GM23338 (cell line): ENCODE measurements at regions not wholly inside any gene's neighbourhood (a gene's known extent, or its start where the extent isn't known, plus 50 kb on each side); places are given as distances from the start of the nearest gene placed in this dataset.

ENCODE experiments used
- ATAC-seq: fragments of 200-7000 bp; cut with Tn5 transposase; 3 replicates; pipeline ENCODE4 v1.9.1; 2020
- DNase-seq: peaks from one replicate; pipeline ENCODE4 v3.0.0-alpha.2; 2015; ENCODE audit warnings: low spot score
- H2AFZ ChIP-seq: fragments of 200-600 bp; sonication (generic); 2 replicates; pipeline ENCODE4 v1.8.0; 2016; ENCODE audit warnings: antibody characterized with exemption, mild to moderate bottlenecking, moderate library complexity
- H3F3A ChIP-seq: fragments of 200-600 bp; sonication (generic); replicated peaks from 2 replicates; pipeline ENCODE4 v1.8.0; 2017; ENCODE audit warnings: antibody characterized with exemption, mixed run types, low read depth
- H3K27ac ChIP-seq: fragments of 200-600 bp; sonication (generic); 2 replicates; pipeline ENCODE4 v1.6.1; 2016; ENCODE audit warnings: low read depth
- H3K27me3 ChIP-seq: fragments of 200-600 bp; sonication (generic); 2 replicates; pipeline ENCODE4 v1.8.0; 2016; ENCODE audit warnings: mild to moderate bottlenecking, mixed run types, moderate library complexity; ENCODE audit not compliant: insufficient read depth
- H3K36me3 ChIP-seq: fragments of 200-600 bp; sonication (generic); 2 replicates; pipeline ENCODE4 v1.8.0; 2016; ENCODE audit warnings: mild to moderate bottlenecking; ENCODE audit not compliant: insufficient read depth
- H3K4me1 ChIP-seq: fragments of 200-600 bp; sonication (generic); 2 replicates; pipeline ENCODE4 v1.8.0; 2016; ENCODE audit warnings: mild to moderate bottlenecking, moderate library complexity; ENCODE audit not compliant: insufficient read depth
- H3K4me2 ChIP-seq: fragments of 200-600 bp; sonication (generic); 2 replicates; pipeline ENCODE4 v1.7.1; 2017; ENCODE audit warnings: mixed run types
- H3K4me3 ChIP-seq: fragments of 200-600 bp; sonication (generic); 2 replicates; pipeline ENCODE4 v1.6.1; 2016; ENCODE audit warnings: mixed run types
- H3K79me2 ChIP-seq: fragments of 200-600 bp; sonication (generic); replicated peaks from 2 replicates; pipeline ENCODE4 v1.8.0; 2017; ENCODE audit warnings: mild to moderate bottlenecking; ENCODE audit not compliant: insufficient read depth
- H3K9me2 ChIP-seq: fragments of 200-600 bp; sonication (generic); 2 replicates; pipeline ENCODE4 v1.8.0; 2017; ENCODE audit not compliant: insufficient read depth
- H4K20me1 ChIP-seq: fragments of 200-600 bp; sonication (generic); replicated peaks from 2 replicates; pipeline ENCODE4 v1.8.0; 2017; ENCODE audit warnings: mild to moderate bottlenecking; ENCODE audit not compliant: insufficient read depth
- H3K27ac Mint-ChIP-seq: 2 replicates; pipeline ENCODE4 v1.8.0; 2020; ENCODE audit warnings: inconsistent platforms, mild to moderate bottlenecking, moderate library complexity, mixed read lengths
- H3K27me3 Mint-ChIP-seq: 3 replicates; pipeline ENCODE4 v1.8.0; 2022; ENCODE audit warnings: low read depth, mild to moderate bottlenecking, moderate library complexity, mixed read lengths, inconsistent platforms; ENCODE audit not compliant: insufficient read depth, poor library complexity
- H3K36me3 Mint-ChIP-seq: 3 replicates; pipeline ENCODE4 v1.8.0; 2021; ENCODE audit warnings: low read depth, mild to moderate bottlenecking, inconsistent platforms, moderate library complexity, mixed read lengths
- H3K4me1 Mint-ChIP-seq: 3 replicates; pipeline ENCODE4 v1.8.0; 2020; ENCODE audit warnings: mild to moderate bottlenecking, inconsistent platforms, mixed read lengths
- H3K4me3 Mint-ChIP-seq: 3 replicates; pipeline ENCODE4 v1.8.0; 2021; ENCODE audit warnings: moderate library complexity, mild to moderate bottlenecking, inconsistent platforms, mixed read lengths
- H3K9me3 Mint-ChIP-seq: 3 replicates; pipeline ENCODE4 v1.8.0; 2020; ENCODE audit warnings: moderate library complexity, mild to moderate bottlenecking, inconsistent platforms, mixed read lengths
- EZH2phosphoT487 ChIP-seq: fragments of 200-600 bp; sonication (generic); IDR thresholded peaks from one replicate; pipeline ENCODE4 v1.8.1; 2018; ENCODE audit warnings: antibody characterized with exemption; ENCODE audit not compliant: unreplicated experiment
- JUNB ChIP-seq: IDR thresholded peaks from one replicate; pipeline ENCODE4 v1.6.1; 2016; ENCODE audit warnings: antibody characterized with exemption; ENCODE audit not compliant: unreplicated experiment
- POLR2AphosphoS5 ChIP-seq: IDR thresholded peaks from 2 replicates; pipeline ENCODE4 v1.6.1; 2016; ENCODE audit warnings: antibody characterized with exemption, low read depth
- ZNF114 ChIP-seq: fragments of 250-450 bp; sonication (Bioruptor Pico); IDR thresholded peaks from 2 replicates; pipeline ENCODE4 v1.5.0; 2020; ENCODE audit warnings: mild to moderate bottlenecking, moderate library complexity
- ZNF331 ChIP-seq: fragments of 250-450 bp; sonication (Bioruptor Pico); IDR thresholded peaks from 2 replicates; pipeline ENCODE4 v1.5.0; 2020; ENCODE audit warnings: low read depth, mild to moderate bottlenecking, moderate library complexity
- TF ChIP-seq, protein P1 (sequence below), 2 experiments: fragments of 200-600 bp in 1 of 2; sonication (generic) in 1 of 2; conservative IDR thresholded peaks; 2 replicates each; pipeline versions ENCODE4 v1.5.1 to v1.6.1; 2016 to 2017; ENCODE audit warnings: antibody characterized with exemption in 2 of 2, low read depth in 2 of 2, mild to moderate bottlenecking in 2 of 2, moderate library complexity in 1 of 2
- TF ChIP-seq, protein P2 (sequence below): IDR thresholded peaks from one replicate; pipeline ENCODE4 v1.6.1; 2018; ENCODE audit warnings: antibody characterized with exemption; ENCODE audit not compliant: unreplicated experiment
- TF ChIP-seq, protein P3 (sequence below): fragments of 250-450 bp; sonication (Bioruptor Pico); IDR thresholded peaks from 2 replicates; pipeline ENCODE4 v1.5.0; 2020; ENCODE audit warnings: mild to moderate bottlenecking, moderate library complexity

DNA sequence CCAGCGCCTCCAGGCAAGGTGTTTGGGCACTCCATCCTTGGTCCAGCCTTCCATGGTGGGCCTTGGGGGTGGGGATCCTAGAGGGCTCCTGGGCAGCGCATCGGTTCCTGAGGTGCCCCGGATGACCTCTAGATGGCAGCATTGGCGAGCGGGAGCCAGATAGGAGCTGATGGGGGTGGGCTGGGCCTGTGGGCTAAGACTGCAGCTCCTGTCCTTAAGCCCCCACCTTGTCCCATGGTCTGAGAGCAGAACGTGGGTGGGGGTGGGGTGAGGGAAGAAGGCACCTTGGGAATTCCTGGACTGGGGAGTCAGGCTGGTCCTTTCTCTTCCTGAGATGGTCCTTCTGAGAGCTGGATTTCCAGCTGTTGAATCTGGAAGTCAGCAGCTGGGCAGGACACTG is 93.4 kb upstream of the CSF3R start:
- H3K9me3 Mint-ChIP-seq, result no peaks in the 10 kb centered on the region
- H3K4me2 ChIP-seq, result peak overlapping the region; percentile 66; the same call in 1 of the 2 replicates
- no peak overlapping the region for H3K4me3 ChIP-seq
- no peaks in the 10 kb centered on the region for H3F3A ChIP-seq
- H3K27ac ChIP-seq, result no peak overlapping the region
- no peaks in the 10 kb centered on the region for H3K36me3 Mint-ChIP-seq
- no peaks in the 10 kb centered on the region for H3K36me3 ChIP-seq
- no peaks in the 10 kb centered on the region for H4K20me1 ChIP-seq
- DNase-seq, result peak; percentile 91
- peak overlapping the region; percentile 81 for H2AFZ ChIP-seq
- TF ChIP-seq, protein P1, sequence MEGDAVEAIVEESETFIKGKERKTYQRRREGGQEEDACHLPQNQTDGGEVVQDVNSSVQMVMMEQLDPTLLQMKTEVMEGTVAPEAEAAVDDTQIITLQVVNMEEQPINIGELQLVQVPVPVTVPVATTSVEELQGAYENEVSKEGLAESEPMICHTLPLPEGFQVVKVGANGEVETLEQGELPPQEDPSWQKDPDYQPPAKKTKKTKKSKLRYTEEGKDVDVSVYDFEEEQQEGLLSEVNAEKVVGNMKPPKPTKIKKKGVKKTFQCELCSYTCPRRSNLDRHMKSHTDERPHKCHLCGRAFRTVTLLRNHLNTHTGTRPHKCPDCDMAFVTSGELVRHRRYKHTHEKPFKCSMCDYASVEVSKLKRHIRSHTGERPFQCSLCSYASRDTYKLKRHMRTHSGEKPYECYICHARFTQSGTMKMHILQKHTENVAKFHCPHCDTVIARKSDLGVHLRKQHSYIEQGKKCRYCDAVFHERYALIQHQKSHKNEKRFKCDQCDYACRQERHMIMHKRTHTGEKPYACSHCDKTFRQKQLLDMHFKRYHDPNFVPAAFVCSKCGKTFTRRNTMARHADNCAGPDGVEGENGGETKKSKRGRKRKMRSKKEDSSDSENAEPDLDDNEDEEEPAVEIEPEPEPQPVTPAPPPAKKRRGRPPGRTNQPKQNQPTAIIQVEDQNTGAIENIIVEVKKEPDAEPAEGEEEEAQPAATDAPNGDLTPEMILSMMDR (conservative IDR thresholded peaks at IDR 0.05; ENCODE audit: low read depth in 2 of 2), result peak; percentile 79 to 97
- TF ChIP-seq, protein P2, sequence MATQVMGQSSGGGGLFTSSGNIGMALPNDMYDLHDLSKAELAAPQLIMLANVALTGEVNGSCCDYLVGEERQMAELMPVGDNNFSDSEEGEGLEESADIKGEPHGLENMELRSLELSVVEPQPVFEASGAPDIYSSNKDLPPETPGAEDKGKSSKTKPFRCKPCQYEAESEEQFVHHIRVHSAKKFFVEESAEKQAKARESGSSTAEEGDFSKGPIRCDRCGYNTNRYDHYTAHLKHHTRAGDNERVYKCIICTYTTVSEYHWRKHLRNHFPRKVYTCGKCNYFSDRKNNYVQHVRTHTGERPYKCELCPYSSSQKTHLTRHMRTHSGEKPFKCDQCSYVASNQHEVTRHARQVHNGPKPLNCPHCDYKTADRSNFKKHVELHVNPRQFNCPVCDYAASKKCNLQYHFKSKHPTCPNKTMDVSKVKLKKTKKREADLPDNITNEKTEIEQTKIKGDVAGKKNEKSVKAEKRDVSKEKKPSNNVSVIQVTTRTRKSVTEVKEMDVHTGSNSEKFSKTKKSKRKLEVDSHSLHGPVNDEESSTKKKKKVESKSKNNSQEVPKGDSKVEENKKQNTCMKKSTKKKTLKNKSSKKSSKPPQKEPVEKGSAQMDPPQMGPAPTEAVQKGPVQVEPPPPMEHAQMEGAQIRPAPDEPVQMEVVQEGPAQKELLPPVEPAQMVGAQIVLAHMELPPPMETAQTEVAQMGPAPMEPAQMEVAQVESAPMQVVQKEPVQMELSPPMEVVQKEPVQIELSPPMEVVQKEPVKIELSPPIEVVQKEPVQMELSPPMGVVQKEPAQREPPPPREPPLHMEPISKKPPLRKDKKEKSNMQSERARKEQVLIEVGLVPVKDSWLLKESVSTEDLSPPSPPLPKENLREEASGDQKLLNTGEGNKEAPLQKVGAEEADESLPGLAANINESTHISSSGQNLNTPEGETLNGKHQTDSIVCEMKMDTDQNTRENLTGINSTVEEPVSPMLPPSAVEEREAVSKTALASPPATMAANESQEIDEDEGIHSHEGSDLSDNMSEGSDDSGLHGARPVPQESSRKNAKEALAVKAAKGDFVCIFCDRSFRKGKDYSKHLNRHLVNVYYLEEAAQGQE, result no peak
- H3K4me1 Mint-ChIP-seq, result peaks cover 26% of the 10 kb centered on the region
- H3K9me2 ChIP-seq, result no peaks in the 10 kb centered on the region
- H3K79me2 ChIP-seq, result no peaks in the 10 kb centered on the region
- no peaks in the 10 kb centered on the region for H3K27me3 ChIP-seq
- ATAC-seq, result peak; percentile 94
- H3K27me3 Mint-ChIP-seq, result peaks cover 7% of the 10 kb centered on the region
- no peak overlapping the region for H3K27ac Mint-ChIP-seq
- peaks cover 22% of the 10 kb centered on the region for H3K4me1 ChIP-seq
- H3K4me3 Mint-ChIP-seq, result no peak overlapping the region

DNA sequence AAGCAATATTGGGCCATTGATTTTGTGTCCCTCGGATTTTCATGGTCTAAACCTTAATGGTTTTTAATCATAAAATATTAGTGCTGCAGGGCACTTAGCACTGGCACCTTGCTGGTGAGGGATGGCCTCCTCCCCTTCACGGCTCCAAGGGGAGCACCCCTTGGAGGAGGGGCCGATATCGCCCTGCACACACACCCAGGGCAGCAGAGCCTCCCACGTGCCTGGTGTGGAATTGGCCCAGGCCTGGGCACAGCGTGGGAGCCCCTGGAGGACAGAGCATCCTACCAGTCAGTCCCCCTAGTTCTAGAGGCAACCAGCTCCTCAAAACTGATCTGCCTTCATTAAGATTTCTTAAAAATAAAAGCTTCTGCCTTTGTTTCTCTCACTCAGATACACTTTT is 90.7 kb upstream of the CSF3R start:
- DNase-seq, result no peak
- H3F3A ChIP-seq, result no peaks in the 10 kb centered on the region
- no peaks in the 10 kb centered on the region for H3K27me3 ChIP-seq
- H3K27me3 Mint-ChIP-seq, result peaks cover 4% of the 10 kb centered on the region
- no peak overlapping the region for H3K4me3 ChIP-seq
- no peak for ATAC-seq
- no peaks in the 10 kb centered on the region for H3K9me3 Mint-ChIP-seq
- H3K4me1 ChIP-seq, result peaks cover 12% of the 10 kb centered on the region
- peaks cover 17% of the 10 kb centered on the region for H3K4me1 Mint-ChIP-seq
- no peaks in the 10 kb centered on the region for H3K79me2 ChIP-seq
- no peaks in the 10 kb centered on the region for H3K36me3 ChIP-seq
- H3K27ac ChIP-seq, result no peak overlapping the region
- H3K9me2 ChIP-seq, result no peaks in the 10 kb centered on the region
- no peaks in the 10 kb centered on the region for H4K20me1 ChIP-seq
- no peaks in the 10 kb centered on the region for H3K36me3 Mint-ChIP-seq
- no peak overlapping the region for H3K27ac Mint-ChIP-seq
- no peak overlapping the region for H3K4me2 ChIP-seq
- no peak overlapping the region for H2AFZ ChIP-seq
- no peak overlapping the region for H3K4me3 Mint-ChIP-seq
- TF ChIP-seq ZNF114 (CRISPR knock-in tag) (no peak), POLR2AphosphoS5 (no peak), JUNB (no peak), ZNF331 (CRISPR knock-in tag) (no peak), EZH2phosphoT487 (no peak)
- TF ChIP-seq, protein P3, sequence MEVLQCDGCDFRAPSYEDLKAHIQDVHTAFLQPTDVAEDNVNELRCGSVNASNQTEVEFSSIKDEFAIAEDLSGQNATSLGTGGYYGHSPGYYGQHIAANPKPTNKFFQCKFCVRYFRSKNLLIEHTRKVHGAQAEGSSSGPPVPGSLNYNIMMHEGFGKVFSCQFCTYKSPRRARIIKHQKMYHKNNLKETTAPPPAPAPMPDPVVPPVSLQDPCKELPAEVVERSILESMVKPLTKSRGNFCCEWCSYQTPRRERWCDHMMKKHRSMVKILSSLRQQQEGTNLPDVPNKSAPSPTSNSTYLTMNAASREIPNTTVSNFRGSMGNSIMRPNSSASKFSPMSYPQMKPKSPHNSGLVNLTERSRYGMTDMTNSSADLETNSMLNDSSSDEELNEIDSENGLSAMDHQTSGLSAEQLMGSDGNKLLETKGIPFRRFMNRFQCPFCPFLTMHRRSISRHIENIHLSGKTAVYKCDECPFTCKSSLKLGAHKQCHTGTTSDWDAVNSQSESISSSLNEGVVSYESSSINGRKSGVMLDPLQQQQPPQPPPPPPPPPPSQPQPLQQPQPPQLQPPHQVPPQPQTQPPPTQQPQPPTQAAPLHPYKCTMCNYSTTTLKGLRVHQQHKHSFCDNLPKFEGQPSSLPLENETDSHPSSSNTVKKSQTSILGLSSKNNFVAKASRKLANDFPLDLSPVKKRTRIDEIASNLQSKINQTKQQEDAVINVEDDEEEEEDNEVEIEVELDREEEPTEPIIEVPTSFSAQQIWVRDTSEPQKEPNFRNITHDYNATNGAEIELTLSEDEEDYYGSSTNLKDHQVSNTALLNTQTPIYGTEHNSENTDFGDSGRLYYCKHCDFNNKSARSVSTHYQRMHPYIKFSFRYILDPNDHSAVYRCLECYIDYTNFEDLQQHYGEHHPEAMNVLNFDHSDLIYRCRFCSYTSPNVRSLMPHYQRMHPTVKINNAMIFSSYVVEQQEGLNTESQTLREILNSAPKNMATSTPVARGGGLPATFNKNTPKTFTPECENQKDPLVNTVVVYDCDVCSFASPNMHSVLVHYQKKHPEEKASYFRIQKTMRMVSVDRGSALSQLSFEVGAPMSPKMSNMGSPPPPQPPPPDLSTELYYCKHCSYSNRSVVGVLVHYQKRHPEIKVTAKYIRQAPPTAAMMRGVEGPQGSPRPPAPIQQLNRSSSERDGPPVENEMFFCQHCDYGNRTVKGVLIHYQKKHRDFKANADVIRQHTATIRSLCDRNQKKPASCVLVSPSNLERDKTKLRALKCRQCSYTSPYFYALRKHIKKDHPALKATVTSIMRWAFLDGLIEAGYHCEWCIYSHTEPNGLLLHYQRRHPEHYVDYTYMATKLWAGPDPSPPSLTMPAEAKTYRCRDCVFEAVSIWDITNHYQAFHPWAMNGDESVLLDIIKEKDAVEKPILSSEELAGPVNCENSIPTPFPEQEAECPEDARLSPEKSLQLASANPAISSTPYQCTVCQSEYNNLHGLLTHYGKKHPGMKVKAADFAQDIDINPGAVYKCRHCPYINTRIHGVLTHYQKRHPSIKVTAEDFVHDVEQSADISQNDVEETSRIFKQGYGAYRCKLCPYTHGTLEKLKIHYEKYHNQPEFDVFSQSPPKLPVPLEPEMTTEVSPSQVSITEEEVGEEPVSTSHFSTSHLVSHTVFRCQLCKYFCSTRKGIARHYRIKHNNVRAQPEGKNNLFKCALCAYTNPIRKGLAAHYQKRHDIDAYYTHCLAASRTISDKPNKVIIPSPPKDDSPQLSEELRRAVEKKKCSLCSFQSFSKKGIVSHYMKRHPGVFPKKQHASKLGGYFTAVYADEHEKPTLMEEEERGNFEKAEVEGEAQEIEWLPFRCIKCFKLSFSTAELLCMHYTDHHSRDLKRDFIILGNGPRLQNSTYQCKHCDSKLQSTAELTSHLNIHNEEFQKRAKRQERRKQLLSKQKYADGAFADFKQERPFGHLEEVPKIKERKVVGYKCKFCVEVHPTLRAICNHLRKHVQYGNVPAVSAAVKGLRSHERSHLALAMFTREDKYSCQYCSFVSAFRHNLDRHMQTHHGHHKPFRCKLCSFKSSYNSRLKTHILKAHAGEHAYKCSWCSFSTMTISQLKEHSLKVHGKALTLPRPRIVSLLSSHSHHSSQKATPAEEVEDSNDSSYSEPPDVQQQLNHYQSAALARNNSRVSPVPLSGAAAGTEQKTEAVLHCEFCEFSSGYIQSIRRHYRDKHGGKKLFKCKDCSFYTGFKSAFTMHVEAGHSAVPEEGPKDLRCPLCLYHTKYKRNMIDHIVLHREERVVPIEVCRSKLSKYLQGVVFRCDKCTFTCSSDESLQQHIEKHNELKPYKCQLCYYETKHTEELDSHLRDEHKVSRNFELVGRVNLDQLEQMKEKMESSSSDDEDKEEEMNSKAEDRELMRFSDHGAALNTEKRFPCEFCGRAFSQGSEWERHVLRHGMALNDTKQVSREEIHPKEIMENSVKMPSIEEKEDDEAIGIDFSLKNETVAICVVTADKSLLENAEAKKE (CRISPR knock-in tag), result no peak
